GM12873 (cell line): ENCODE measurements at regions not wholly inside any gene's neighbourhood (a gene's known extent, or its start where the extent isn't known, plus 50 kb on each side); places are given as distances from the start of the nearest gene placed in this dataset.

Experiments
- TF ChIP-seq, protein P1 (sequence below): IDR thresholded peaks from 2 replicates; pipeline ENCODE4 v1.5.1; 2012; ENCODE audit warnings: low read depth, mild to moderate bottlenecking, moderate library complexity, low read length, control low read depth; ENCODE audit not compliant: insufficient read depth; ENCODE audit errors: missing control alignments

- TF ChIP-seq, protein P1, sequence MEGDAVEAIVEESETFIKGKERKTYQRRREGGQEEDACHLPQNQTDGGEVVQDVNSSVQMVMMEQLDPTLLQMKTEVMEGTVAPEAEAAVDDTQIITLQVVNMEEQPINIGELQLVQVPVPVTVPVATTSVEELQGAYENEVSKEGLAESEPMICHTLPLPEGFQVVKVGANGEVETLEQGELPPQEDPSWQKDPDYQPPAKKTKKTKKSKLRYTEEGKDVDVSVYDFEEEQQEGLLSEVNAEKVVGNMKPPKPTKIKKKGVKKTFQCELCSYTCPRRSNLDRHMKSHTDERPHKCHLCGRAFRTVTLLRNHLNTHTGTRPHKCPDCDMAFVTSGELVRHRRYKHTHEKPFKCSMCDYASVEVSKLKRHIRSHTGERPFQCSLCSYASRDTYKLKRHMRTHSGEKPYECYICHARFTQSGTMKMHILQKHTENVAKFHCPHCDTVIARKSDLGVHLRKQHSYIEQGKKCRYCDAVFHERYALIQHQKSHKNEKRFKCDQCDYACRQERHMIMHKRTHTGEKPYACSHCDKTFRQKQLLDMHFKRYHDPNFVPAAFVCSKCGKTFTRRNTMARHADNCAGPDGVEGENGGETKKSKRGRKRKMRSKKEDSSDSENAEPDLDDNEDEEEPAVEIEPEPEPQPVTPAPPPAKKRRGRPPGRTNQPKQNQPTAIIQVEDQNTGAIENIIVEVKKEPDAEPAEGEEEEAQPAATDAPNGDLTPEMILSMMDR: no peak
Observed at GRCh38 chr5:82446809-82447208, 168.7 kb upstream of the RPS23 start.

- TF ChIP-seq, protein P1: no peak
Observed at GRCh38 chr5:82445726-82446335, 167.7 kb upstream of the RPS23 start.

DNA sequence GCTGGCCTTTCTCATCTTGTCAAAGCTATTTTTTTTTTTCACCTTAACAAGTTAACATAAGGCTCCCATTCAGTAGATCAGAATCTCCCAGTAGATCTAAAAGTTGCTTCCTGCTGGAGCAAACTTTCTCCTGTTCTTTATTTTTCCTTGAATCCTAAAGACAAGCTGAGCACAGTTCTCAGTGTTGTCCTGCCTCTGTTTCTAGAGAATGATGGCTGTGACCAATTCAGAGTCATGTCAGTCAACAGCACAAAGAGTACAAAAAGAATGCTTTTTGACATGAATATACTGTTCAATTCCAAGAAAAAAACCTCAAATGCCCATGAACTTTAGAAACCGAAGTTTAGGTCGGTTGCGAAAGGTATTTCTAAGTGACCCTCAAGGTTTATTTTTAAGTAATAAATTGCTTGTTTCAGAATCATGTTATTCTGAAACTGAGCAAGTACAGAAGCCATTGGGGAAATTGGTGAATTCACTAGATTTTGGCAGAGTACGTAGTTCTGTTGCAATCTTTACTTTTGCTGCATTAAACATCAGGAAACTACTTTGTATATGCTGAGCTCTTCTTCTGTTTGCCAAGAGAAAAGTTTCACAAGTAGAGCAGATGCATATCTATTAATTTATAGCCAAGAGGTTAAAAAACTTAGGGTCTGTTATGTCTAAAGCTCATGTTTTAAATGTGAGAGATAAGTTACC is 161.7 kb upstream of the RPS23 start:
- TF ChIP-seq, protein P1: no peak

DNA sequence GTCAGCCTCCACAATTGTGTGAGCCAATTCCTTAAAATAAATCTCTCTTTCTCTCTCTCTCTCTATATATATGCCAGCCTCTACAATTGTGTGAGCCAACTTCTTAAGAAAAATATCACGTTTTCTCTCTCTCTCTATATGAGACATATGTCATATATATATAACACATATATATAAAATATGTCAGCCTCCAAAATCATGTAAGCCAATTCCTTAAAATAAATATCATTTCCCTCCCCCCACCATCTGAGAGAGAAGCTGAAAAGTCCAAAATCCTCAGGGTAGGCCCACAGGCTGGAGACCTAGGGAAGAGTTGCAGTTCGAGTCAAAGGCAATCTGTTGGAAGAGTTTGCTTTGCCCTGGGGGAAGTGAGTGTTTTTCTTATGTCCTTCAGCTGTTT is 158.1 kb upstream of the RPS23 start:
- TF ChIP-seq, protein P1: no peak

DNA sequence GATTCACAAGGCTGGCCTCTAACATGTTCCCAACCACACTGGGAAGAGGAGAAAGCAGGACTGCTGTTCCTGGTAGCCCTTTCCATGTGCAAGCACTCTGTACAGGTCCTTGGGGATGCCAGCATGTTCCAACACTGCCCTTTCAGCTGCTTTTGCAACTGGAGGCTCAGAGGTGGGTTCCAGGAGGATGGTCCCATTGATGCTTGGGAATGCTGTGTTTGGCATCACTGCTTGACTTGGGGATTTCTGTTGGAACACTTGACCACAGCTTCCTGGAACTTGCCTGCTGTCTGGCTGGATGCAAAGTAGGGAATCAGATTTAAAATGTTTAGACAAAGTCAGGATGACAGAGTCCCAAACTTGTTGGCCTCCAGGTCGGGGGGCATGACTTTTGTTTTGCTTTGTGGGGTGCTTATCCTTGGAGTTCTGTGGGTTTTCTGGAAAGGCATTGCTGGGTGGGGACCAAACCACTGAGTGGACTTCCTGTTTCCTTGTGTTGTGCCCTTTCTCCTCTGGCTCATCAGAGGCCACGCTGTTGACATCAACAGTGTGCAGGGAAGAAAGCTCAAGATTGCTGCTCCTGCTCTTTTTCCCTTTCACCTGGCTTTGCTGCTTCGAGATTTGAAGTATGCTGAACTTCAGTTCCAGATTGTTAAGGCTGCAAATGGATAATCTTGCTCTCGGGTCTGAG is 148.5 kb upstream of the RPS23 start:
- TF ChIP-seq, protein P1: no peak

- TF ChIP-seq, protein P1: no peak
Observed at GRCh38 chr5:82425591-82425990, 147.4 kb upstream of the RPS23 start.

DNA sequence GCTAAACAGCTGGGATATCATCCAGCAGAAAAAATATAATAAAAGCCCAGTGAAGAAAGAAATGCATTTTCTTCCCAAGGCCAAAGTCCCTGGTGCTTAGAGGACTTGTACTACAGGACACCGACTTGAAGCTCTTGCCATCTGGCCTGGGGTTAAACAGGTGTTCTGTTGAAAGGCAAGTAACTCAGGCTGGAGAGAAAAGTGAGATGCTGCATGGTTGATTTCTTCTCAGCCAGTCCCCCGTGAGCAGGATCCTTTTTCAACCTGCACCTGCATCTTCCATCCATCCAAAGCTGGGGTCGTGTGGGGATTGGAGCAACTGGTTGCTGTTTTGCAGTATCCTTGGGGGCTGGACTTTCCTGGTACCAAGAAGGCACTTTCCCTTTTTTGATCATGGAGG is 146.1 kb upstream of the RPS23 start:
- TF ChIP-seq, protein P1: no peak
